ENCODE measurements at regions not wholly inside any gene's neighbourhood (a gene's known extent, or its start where the extent isn't known, plus 50 kb on each side); places are given as distances from the start of the nearest gene placed in this dataset.

DNA sequence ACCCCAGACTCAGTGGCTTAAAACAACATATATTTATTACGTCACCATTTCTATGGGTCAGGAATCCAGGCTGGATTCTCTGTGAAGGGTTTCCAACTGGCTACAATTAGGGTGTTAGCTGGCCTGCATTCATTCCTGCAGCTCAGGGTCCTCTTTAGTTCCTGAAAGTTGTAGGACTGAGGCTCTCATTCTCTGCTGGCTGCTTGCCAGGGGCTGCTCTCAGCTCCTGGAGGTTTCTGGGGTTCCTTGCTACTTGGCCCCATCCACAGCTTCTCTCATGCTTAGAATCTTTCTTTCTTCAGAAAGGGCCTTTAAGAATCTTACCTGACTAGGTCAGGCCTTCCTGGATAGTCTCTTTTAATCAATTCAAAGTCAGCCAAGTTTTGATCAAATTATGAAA, 424.6 kb downstream of the GADD45G start:
- no peaks in the 10 kb centered on the region for H3K9me3 ChIP-seq (ENCODE audit: insufficient read depth, low read length)
- H3K4me1 ChIP-seq (ENCODE audit: insufficient read depth, insufficient read length), result peaks cover 5% of the 10 kb centered on the region
- H3K27me3 ChIP-seq (ENCODE audit: insufficient read depth, insufficient read length), result no peaks in the 10 kb centered on the region
- H3K9ac ChIP-seq (ENCODE audit: insufficient read length, low read depth), result no peak overlapping the region
- TF ChIP-seq YY1 (IDR thresholded peaks at IDR 0.05; ENCODE audit: insufficient read depth, insufficient read length), result no peak
- TF ChIP-seq SUZ12 (IDR thresholded peaks at IDR 0.05; ENCODE audit: extremely low read depth, insufficient read depth, insufficient read length), result no peak
- no peak for TF ChIP-seq ZNF274 (IDR thresholded peaks at IDR 0.05; ENCODE audit: low read depth, low read length)
- no peaks in the 10 kb centered on the region for H3K36me3 ChIP-seq (ENCODE audit: insufficient read depth, insufficient read length, low read length)
- no peak overlapping the region for H3K4me3 ChIP-seq (ENCODE audit: insufficient read length, low read depth)
- DNase-seq (ENCODE audit: low read depth, low spot score), result no peak

GRCh38 chr9:90029996-90030395, 425.2 kb downstream of the GADD45G start:
- Histone ChIP-seq H3K9ac (ENCODE audit: insufficient read length, low read depth) (no peak overlapping the region), H3K27me3 (ENCODE audit: insufficient read depth, insufficient read length) (no peaks in the 10 kb centered on the region), H3K4me3 (ENCODE audit: insufficient read length, low read depth) (no peak overlapping the region), H3K4me1 (ENCODE audit: insufficient read depth, insufficient read length) (peaks cover 5% of the 10 kb centered on the region), H3K9me3 (ENCODE audit: insufficient read depth, low read length) (no peaks in the 10 kb centered on the region), H3K36me3 (ENCODE audit: insufficient read depth, insufficient read length, low read length) (no peaks in the 10 kb centered on the region)
- DNase-seq (ENCODE audit: low read depth, low spot score), result no peak
- TF ChIP-seq YY1 (IDR thresholded peaks at IDR 0.05; ENCODE audit: insufficient read depth, insufficient read length) (no peak), SUZ12 (IDR thresholded peaks at IDR 0.05; ENCODE audit: extremely low read depth, insufficient read depth, insufficient read length) (no peak), ZNF274 (IDR thresholded peaks at IDR 0.05; ENCODE audit: low read depth, low read length) (no peak)

GRCh38 chr9:90032296-90033027, 427.6 kb downstream of the GADD45G start:
- Histone ChIP-seq H3K4me3 (ENCODE audit: insufficient read length, low read depth) (no peak overlapping the region), H3K36me3 (ENCODE audit: insufficient read depth, insufficient read length, low read length) (no peaks in the 10 kb centered on the region), H3K9me3 (ENCODE audit: insufficient read depth, low read length) (no peaks in the 10 kb centered on the region), H3K9ac (ENCODE audit: insufficient read length, low read depth) (no peak overlapping the region), H3K4me1 (ENCODE audit: insufficient read depth, insufficient read length) (peaks cover 4% of the 10 kb centered on the region), H3K27me3 (ENCODE audit: insufficient read depth, insufficient read length) (no peaks in the 10 kb centered on the region)
- DNase-seq (ENCODE audit: low read depth, low spot score), result no peak
- TF ChIP-seq ZNF274 (IDR thresholded peaks at IDR 0.05; ENCODE audit: low read depth, low read length) (no peak), SUZ12 (IDR thresholded peaks at IDR 0.05; ENCODE audit: extremely low read depth, insufficient read depth, insufficient read length) (no peak), YY1 (IDR thresholded peaks at IDR 0.05; ENCODE audit: insufficient read depth, insufficient read length) (no peak)

GRCh38 chr9:90033028-90033650, 428.3 kb downstream of the GADD45G start:
- H3K27me3 ChIP-seq (ENCODE audit: insufficient read depth, insufficient read length), result no peaks in the 10 kb centered on the region
- no peak overlapping the region for H3K4me3 ChIP-seq (ENCODE audit: insufficient read length, low read depth)
- H3K9ac ChIP-seq (ENCODE audit: insufficient read length, low read depth), result no peak overlapping the region
- H3K9me3 ChIP-seq (ENCODE audit: insufficient read depth, low read length), result no peaks in the 10 kb centered on the region
- H3K36me3 ChIP-seq (ENCODE audit: insufficient read depth, insufficient read length, low read length), result no peaks in the 10 kb centered on the region
- peaks cover 8% of the 10 kb centered on the region for H3K4me1 ChIP-seq (ENCODE audit: insufficient read depth, insufficient read length)
- TF ChIP-seq SUZ12 (IDR thresholded peaks at IDR 0.05; ENCODE audit: extremely low read depth, insufficient read depth, insufficient read length), result no peak
- TF ChIP-seq ZNF274 (IDR thresholded peaks at IDR 0.05; ENCODE audit: low read depth, low read length), result no peak
- TF ChIP-seq YY1 (IDR thresholded peaks at IDR 0.05; ENCODE audit: insufficient read depth, insufficient read length), result no peak
- no peak for DNase-seq (ENCODE audit: low read depth, low spot score)

DNA sequence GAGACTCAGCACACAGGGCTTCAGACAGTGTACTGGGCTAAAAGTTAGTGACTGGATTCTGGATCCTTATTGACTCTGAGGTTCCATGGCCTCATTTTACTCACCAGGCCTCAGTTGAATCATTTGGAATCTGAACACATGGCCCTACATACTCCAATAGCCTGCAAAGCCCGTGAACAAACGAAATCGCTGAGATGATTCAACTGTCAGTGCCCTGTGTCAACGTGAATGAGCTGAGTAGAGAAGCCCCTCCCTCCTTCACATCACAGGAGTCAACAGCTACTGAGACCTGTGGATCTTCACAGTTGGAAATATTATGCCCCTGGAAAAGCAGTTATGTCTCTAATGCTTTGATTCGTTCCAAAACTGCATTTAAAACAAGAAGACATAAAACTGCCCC, 429.3 kb downstream of the GADD45G start:
- no peaks in the 10 kb centered on the region for H3K9me3 ChIP-seq (ENCODE audit: insufficient read depth, low read length)
- no peaks in the 10 kb centered on the region for H3K27me3 ChIP-seq (ENCODE audit: insufficient read depth, insufficient read length)
- no peak overlapping the region for H3K4me3 ChIP-seq (ENCODE audit: insufficient read length, low read depth)
- TF ChIP-seq SUZ12 (IDR thresholded peaks at IDR 0.05; ENCODE audit: extremely low read depth, insufficient read depth, insufficient read length) (no peak), YY1 (IDR thresholded peaks at IDR 0.05; ENCODE audit: insufficient read depth, insufficient read length) (no peak), ZNF274 (IDR thresholded peaks at IDR 0.05; ENCODE audit: low read depth, low read length) (no peak)
- H3K36me3 ChIP-seq (ENCODE audit: insufficient read depth, insufficient read length, low read length), result no peaks in the 10 kb centered on the region
- no peak overlapping the region for H3K9ac ChIP-seq (ENCODE audit: insufficient read length, low read depth)
- DNase-seq (ENCODE audit: low read depth, low spot score), result no peak
- peaks cover 8% of the 10 kb centered on the region for H3K4me1 ChIP-seq (ENCODE audit: insufficient read depth, insufficient read length)

DNA sequence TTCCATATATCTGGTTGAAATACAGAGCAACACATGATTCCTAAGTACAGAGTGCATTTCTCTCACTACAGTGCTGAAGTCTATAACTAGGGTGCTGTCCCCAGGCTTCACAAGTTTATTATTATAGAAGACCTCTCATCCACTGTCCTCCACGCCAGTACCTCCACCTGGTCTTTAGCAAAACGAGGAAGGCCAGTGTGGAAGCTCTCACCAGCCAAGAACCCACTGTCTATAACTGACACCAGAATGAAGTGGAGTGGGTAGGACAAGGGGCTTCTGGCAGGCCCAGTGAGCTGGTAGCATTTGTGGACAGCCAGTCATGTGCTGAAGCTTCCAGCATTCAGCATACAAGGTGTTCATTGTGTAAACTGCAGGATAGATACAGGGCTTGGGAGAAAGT, 430.7 kb downstream of the GADD45G start:
- no peak for DNase-seq (ENCODE audit: low read depth, low spot score)
- H3K9me3 ChIP-seq (ENCODE audit: insufficient read depth, low read length), result no peaks in the 10 kb centered on the region
- no peaks in the 10 kb centered on the region for H3K27me3 ChIP-seq (ENCODE audit: insufficient read depth, insufficient read length)
- peaks cover 8% of the 10 kb centered on the region for H3K4me1 ChIP-seq (ENCODE audit: insufficient read depth, insufficient read length)
- H3K4me3 ChIP-seq (ENCODE audit: insufficient read length, low read depth), result no peak overlapping the region
- TF ChIP-seq SUZ12 (IDR thresholded peaks at IDR 0.05; ENCODE audit: extremely low read depth, insufficient read depth, insufficient read length) (no peak), YY1 (IDR thresholded peaks at IDR 0.05; ENCODE audit: insufficient read depth, insufficient read length) (no peak), ZNF274 (IDR thresholded peaks at IDR 0.05; ENCODE audit: low read depth, low read length) (no peak)
- H3K36me3 ChIP-seq (ENCODE audit: insufficient read depth, insufficient read length, low read length), result no peaks in the 10 kb centered on the region
- H3K9ac ChIP-seq (ENCODE audit: insufficient read length, low read depth), result no peak overlapping the region

DNA sequence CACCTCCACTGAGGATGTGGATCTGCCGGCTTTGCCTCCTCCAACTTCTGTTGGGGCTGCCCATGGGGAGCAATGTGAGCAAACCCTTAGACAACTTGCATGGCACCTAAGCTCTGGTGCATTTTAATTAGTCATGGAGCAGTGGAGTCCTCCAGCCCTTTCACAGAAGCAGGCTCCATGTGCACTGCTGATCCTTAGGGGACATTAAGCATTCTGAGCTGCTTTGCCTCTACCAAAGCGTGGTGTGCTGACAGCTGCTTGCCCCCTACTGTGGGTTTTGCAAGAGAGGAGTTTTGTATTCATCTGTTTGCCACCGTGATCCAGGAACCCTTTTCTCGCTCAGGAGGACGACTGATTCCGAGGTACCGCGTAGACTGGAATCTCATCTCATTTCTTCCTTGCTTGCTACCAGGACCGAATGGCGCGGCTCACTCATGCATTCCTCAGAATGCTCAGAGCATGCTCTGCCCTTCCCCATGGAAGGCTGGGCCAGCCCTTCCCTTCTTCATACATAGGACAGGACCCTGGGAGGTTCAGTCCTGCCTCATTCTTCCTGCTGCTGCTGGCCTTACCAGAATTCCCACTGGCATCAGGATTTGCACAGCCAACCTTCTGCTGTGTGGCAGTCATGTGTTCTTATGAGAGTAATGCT, 432.5 kb downstream of the GADD45G start:
- peaks cover 8% of the 10 kb centered on the region for H3K4me1 ChIP-seq (ENCODE audit: insufficient read depth, insufficient read length)
- no peak for DNase-seq (ENCODE audit: low read depth, low spot score)
- TF ChIP-seq ZNF274 (IDR thresholded peaks at IDR 0.05; ENCODE audit: low read depth, low read length), result no peak
- no peak for TF ChIP-seq YY1 (IDR thresholded peaks at IDR 0.05; ENCODE audit: insufficient read depth, insufficient read length)
- TF ChIP-seq SUZ12 (IDR thresholded peaks at IDR 0.05; ENCODE audit: extremely low read depth, insufficient read depth, insufficient read length), result no peak

More for the DNA sequence above, 432.5 kb downstream of the GADD45G start:
- no peak overlapping the region for H3K4me3 ChIP-seq (ENCODE audit: insufficient read length, low read depth)
- H3K9ac ChIP-seq (ENCODE audit: insufficient read length, low read depth), result no peak overlapping the region
- H3K9me3 ChIP-seq (ENCODE audit: insufficient read depth, low read length), result no peaks in the 10 kb centered on the region
- no peaks in the 10 kb centered on the region for H3K27me3 ChIP-seq (ENCODE audit: insufficient read depth, insufficient read length)
- no peaks in the 10 kb centered on the region for H3K36me3 ChIP-seq (ENCODE audit: insufficient read depth, insufficient read length, low read length)
